ENCODE measurements at regions not wholly inside any gene's neighbourhood (a gene's known extent, or its start where the extent isn't known, plus 50 kb on each side); places are given as distances from the start of the nearest gene placed in this dataset.
"Not testable (repeated sequence)": the region's sequence is repeated elsewhere in the genome, so short reads cannot be mapped to it uniquely, and the experiment has no call there.

GRCh38 chr5:20370061-20370460 lies 382.1 kb upstream of the CDH18 start:
- DNase-seq (ENCODE audit: extremely low read depth in 1 of 11, low read depth in 9 of 11, low spot score in 4 of 11), result no peak

- DNase-seq (ENCODE audit: extremely low read depth in 1 of 11, low read depth in 9 of 11, low spot score in 4 of 11), result no peak
Measured at GRCh38 chr5:20369518-20369885, 381.5 kb upstream of the CDH18 start.

GRCh38 chr5:20368571-20369517 lies 380.8 kb upstream of the CDH18 start:
- DNase-seq (ENCODE audit: extremely low read depth in 1 of 11, low read depth in 9 of 11, low spot score in 4 of 11), result no peak

GRCh38 chr5:20367178-20367577 lies 379.2 kb upstream of the CDH18 start:
- DNase-seq (ENCODE audit: extremely low read depth in 1 of 11, low read depth in 9 of 11, low spot score in 4 of 11), result no peak

GRCh38 chr5:20360263-20360662 lies 372.3 kb upstream of the CDH18 start:
- peak in 1 of 11 donors; percentile 4 for DNase-seq (ENCODE audit: extremely low read depth in 1 of 11, low read depth in 9 of 11, low spot score in 4 of 11)

DNA sequence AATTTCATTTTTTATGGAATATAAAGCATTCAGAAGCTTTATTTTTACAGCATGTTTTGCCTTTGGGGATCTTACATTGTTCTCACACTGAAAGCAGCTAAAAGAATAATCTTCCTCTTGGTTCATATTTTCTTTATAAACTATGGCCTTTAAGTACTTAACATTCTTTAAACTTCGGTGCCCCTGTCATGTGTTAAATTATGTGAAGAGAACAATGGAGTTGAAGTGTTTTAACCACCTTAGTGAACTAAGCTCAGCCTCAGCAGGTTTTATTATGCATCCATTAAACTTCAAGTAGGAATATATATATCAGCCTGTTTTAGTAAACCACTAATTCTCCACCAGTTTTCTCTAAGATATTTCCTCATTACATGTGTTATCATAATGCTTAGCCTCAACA lies 371.4 kb upstream of the CDH18 start:
- DNase-seq (ENCODE audit: extremely low read depth in 1 of 11, low read depth in 9 of 11, low spot score in 4 of 11), result peak in 1 of 11 donors; percentile 2

DNA sequence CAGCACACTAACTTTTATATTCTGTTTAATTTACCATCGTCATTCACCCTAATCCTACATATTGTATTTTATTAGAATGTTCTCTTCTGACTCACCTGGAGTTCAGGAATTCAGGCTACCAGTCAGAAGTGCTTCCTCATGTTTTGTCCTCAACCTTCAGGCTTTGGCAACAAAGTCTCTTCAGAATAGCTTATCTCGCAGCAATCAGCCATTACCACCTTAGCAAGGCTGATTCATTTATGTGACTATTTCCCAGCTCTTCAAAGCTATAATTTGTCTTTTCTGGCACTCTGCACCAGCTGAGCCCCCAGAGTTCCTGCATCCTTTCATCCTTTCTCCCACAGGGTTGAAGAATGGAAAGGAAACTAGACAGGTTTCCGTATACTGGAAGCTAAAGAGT lies 365.5 kb upstream of the CDH18 start:
- no peak for DNase-seq (ENCODE audit: extremely low read depth in 1 of 11, low read depth in 9 of 11, low spot score in 4 of 11)

- DNase-seq (ENCODE audit: extremely low read depth in 1 of 11, low read depth in 9 of 11, low spot score in 4 of 11), result no peak
Measured at GRCh38 chr5:20351849-20352248, 363.8 kb upstream of the CDH18 start.

GRCh38 chr5:20348321-20348720 lies 360.3 kb upstream of the CDH18 start:
- DNase-seq (ENCODE audit: extremely low read depth in 1 of 11, low read depth in 9 of 11, low spot score in 4 of 11), result no peak

DNA sequence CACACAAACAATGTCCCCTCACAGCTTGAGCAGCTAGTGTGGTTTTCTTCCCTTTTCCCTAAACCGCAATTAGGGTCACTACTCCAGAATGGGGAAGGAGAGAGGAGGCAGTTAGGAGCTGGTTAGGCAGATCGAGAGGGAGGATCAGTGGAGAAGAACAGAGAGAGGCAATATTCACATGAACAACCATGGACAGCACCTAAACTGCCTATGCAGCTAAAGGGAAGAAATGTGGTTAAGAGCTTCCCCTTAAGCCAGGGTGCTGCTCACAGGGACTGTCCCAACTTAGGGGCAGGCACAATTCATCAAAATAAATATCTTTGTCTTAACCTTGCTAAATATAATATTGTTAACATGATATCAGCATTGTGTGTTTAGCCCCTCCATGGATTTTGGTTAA lies 359.3 kb upstream of the CDH18 start:
- DNase-seq (ENCODE audit: extremely low read depth in 1 of 11, low read depth in 9 of 11, low spot score in 4 of 11), result no peak

- DNase-seq (ENCODE audit: extremely low read depth in 1 of 11, low read depth in 9 of 11, low spot score in 4 of 11), result no peak
Measured at GRCh38 chr5:20340126-20340525, 352.1 kb upstream of the CDH18 start.

GRCh38 chr5:20335978-20336377 lies 348.0 kb upstream of the CDH18 start:
- DNase-seq (ENCODE audit: extremely low read depth in 1 of 11, low read depth in 9 of 11, low spot score in 4 of 11), result no peak

DNA sequence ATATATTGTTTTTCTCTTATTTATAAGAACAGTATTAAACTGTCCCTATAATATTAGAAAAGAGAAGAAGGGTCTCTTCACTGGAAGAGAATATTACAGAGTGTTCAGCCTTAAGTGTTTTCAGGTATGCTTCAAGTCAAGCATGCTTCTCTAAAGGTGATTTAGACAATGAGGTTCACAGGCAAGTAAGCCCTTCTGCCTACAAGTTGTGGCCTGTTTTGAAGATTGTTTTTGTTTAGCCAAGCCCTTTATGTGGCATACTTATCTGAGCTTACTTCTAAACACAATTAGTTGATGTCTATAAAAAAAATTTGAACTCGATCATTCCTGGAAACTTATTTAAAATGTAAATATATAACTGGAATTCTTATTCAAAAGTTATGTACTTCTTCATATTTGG lies 343.8 kb upstream of the CDH18 start:
- no peak for DNase-seq (ENCODE audit: extremely low read depth in 1 of 11, low read depth in 9 of 11, low spot score in 4 of 11)

DNA sequence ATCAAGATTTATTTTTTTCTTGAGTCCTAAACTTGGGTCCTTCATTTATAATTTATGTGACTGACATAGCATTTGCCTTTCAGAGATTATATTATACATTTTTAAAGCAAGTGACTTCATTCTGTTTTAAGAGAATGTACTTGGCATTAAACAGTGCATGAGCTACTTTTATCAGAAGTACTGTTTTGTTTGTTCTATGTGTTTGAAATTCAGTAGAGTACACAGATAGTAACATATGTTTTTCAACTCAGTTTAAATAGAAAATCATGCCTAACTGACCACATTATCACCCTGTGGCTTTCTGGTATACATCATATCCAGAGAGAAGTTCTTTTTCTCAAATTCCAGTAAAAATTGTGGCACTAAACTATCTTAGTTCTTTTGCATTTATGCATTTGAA lies 335.3 kb upstream of the CDH18 start:
- no peak for DNase-seq (ENCODE audit: extremely low read depth in 1 of 11, low read depth in 9 of 11, low spot score in 4 of 11)

DNA sequence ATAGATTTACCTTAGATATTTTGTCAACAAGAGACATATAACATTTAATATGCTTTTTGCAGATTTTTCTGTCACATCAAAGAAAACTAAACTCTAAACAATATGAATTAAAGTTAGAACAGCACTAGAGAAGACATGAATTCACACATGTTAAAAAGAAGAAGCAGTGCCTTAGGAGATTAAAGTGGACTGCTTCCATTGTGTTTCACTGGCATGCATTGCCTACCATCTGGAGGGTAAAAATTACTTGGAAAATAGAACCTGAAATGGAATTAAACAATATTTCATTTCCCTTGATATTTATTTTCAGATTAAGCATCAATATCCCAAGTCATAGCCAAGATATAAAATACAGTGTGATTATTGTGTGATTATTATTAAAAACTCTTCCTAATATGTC lies 319.4 kb upstream of the CDH18 start:
- no peak for DNase-seq (ENCODE audit: extremely low read depth in 1 of 11, low read depth in 9 of 11, low spot score in 4 of 11)

- DNase-seq (ENCODE audit: extremely low read depth in 1 of 11, low read depth in 9 of 11, low spot score in 4 of 11), result no peak
Measured at GRCh38 chr5:20305463-20305862, 317.5 kb upstream of the CDH18 start.

DNA sequence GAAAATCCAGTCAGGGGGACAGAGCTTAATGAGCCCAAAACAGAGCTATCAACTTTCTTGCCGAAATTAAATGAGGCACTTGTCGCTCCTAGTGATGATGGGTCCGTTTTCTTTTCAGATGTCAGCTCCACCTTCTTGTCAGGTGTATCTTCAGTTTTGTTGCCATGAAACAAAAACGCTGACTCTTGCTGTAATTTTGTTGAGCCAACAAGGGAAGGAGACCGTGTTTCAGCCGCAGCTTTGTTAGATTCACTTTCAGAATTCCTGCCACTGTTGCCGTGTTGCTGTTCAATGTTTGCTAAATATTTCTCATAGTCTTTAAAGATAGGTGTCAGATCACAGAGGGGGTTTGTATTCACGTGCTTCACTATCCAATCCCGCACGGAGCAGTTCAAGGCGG lies 316.6 kb upstream of the CDH18 start:
- DNase-seq (ENCODE audit: extremely low read depth in 1 of 11, low read depth in 9 of 11, low spot score in 4 of 11), result not testable (repeated sequence)

DNA sequence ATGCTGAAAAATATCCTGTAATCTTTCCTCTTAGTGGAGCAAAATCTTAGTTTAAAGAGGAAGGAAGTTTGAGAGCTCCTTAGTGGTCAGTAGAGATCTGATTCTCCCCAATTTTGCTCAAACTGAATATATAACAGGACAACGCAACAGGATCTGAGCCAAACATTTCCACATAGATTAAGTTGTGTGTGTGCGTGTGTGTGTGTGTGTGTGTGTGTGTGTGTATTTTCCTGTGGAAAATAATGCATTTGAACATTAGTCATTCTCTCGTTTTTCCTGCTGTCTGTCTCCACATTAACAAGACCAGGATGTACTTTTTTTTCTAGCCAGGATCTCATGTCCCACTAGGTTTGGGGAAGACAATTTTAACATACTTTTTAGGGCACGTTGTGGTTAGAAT lies 312.1 kb upstream of the CDH18 start:
- no peak for DNase-seq (ENCODE audit: extremely low read depth in 1 of 11, low read depth in 9 of 11, low spot score in 4 of 11)

GRCh38 chr5:20294696-20295095 lies 306.7 kb upstream of the CDH18 start:
- DNase-seq (ENCODE audit: extremely low read depth in 1 of 11, low read depth in 9 of 11, low spot score in 4 of 11), result no peak

GRCh38 chr5:20291766-20292165 lies 303.8 kb upstream of the CDH18 start:
- DNase-seq (ENCODE audit: extremely low read depth in 1 of 11, low read depth in 9 of 11, low spot score in 4 of 11), result no peak

GRCh38 chr5:20287640-20288039 lies 299.6 kb upstream of the CDH18 start:
- DNase-seq (ENCODE audit: extremely low read depth in 1 of 11, low read depth in 9 of 11, low spot score in 4 of 11), result no peak

All from renal cortex interstitium (tissue), 11 donors.